ENCODE measurements at regions not wholly inside any gene's neighbourhood (a gene's known extent, or its start where the extent isn't known, plus 50 kb on each side); places are given as distances from the start of the nearest gene placed in this dataset.
"Not testable (repeated sequence)": the region's sequence is repeated elsewhere in the genome, so short reads cannot be mapped to it uniquely, and the experiment has no call there.

DNA sequence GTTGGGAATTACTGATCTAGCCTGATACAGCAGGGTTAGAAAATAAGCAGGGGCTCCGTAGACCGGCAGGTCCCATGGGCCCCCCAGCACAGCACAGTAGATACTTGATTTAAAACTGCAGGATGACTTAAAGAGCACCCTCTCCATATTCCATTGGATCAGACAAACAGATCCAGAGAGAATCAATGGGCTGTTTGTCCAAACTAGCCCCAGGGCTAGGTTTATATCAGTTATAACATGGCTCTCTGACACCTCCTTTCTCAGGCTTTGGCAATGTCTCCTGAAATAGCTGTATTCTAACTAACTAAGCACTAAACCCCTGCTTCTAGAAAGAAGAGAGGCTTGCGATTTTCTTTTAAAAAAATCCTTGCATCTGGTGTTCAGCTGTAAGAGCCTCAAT is 100.4 kb upstream of the GALNT18 start:
- no peak for DNase-seq (ENCODE audit: low read depth in 4 of 4, low spot score in 3 of 4)

- no peak for DNase-seq (ENCODE audit: low read depth in 4 of 4, low spot score in 3 of 4)
Measured at GRCh38 chr11:11718511-11718910, 96.7 kb upstream of the GALNT18 start.

DNA sequence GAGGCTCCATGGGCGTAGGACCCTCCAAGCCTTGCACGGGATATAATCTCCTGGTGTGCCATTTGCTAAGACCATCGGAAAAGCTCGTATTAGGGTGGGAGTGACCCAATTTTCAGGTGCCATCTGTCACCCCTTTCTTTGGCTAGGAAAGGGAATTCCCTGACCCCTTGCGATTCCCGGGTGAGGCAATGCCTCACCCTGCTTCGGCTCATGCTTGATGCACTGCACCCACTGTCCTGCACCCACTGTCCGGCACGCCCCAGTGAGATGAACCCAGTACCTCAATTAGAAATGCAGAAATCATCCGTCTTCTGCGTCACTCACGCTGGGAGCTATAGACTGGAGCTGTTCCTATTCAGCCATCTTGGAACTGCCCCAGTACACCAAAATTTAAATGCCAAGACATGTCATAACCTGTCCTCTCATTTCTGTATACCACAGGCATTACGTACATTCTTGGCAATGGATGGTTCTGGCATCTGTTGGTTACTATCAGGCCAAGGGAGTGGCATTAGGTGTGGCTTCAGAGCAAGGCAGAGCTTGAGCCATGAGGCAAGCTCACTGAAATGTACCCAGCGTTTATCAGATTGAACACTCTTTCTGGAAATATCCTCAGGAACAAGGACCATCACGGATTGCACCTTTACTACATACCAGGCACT is 95.4 kb upstream of the GALNT18 start:
- DNase-seq (ENCODE audit: low read depth in 4 of 4, low spot score in 3 of 4) = no peak

GRCh38 chr11:11715075-11715474 is 93.3 kb upstream of the GALNT18 start:
- DNase-seq (ENCODE audit: low read depth in 4 of 4, low spot score in 3 of 4) = not testable (repeated sequence)

GRCh38 chr11:11710556-11710955 is 88.8 kb upstream of the GALNT18 start:
- DNase-seq (ENCODE audit: low read depth in 4 of 4, low spot score in 3 of 4) = no peak

- DNase-seq (ENCODE audit: low read depth in 4 of 4, low spot score in 3 of 4) = no peak
Measured at GRCh38 chr11:11709447-11710239, 87.8 kb upstream of the GALNT18 start.

GRCh38 chr11:11708256-11708655 is 86.5 kb upstream of the GALNT18 start:
- no peak for DNase-seq (ENCODE audit: low read depth in 4 of 4, low spot score in 3 of 4)

GRCh38 chr11:11706028-11706427 is 84.2 kb upstream of the GALNT18 start:
- DNase-seq (ENCODE audit: low read depth in 4 of 4, low spot score in 3 of 4) = no peak

DNA sequence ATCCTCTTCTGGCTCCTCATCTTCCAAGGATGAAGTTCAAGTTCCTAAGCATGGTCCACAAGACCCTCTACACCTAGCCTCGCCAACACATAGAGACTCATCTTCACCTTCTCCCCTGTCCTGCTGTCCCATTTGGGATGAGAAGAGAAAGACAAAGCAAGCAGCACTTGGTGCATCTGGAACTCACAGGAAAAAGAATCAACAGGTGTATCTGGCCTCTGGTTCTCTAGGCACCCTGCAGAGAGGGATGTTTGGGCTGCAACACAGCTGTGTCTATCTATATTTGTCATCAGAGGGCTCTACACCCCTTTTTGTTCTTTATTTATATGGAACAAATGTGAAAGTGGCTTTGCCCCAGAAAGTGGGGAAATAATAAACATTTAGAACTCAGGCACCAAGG is 82.1 kb upstream of the GALNT18 start:
- no peak for DNase-seq (ENCODE audit: low read depth in 4 of 4, low spot score in 3 of 4)

DNA sequence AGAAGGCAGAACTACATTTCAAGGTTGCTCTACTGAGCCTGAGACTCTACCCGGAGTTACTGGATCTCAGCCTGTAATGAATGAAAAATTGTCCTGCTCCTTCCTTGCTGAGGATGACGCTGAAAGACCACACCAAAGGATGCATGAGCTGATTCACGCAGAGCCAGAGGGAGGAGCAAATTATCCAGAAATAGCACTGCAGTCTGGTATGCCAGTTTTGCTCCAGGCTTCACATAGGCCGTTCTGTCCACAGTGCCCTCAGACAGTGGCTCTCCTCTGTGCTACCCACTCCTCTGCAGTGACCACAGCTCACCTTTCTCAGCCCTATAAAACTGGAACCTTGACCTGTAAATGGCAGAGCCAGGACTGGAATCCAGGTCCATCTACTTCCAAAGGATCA is 79.3 kb upstream of the GALNT18 start:
- no peak for DNase-seq (ENCODE audit: low read depth in 4 of 4, low spot score in 3 of 4)

DNA sequence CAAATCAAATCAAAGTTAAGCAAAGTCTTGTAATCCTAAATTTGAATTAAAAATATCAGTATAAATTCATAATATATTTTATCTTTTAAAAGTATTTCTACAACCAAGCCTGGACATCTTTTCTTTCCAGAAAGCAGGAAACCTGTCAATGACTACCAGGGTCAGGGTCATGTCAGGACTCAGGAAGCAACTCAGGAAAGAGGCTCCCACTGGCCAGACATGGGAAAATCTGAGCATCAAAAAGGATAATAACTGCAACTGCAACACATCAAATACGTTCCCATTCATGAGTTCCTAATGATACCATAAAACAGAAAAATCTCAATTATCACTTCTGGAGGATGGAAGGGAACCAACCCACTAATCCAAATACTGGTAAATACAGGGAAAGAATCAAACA is 76.0 kb upstream of the GALNT18 start:
- DNase-seq (ENCODE audit: low read depth in 4 of 4, low spot score in 3 of 4) = no peak

DNA sequence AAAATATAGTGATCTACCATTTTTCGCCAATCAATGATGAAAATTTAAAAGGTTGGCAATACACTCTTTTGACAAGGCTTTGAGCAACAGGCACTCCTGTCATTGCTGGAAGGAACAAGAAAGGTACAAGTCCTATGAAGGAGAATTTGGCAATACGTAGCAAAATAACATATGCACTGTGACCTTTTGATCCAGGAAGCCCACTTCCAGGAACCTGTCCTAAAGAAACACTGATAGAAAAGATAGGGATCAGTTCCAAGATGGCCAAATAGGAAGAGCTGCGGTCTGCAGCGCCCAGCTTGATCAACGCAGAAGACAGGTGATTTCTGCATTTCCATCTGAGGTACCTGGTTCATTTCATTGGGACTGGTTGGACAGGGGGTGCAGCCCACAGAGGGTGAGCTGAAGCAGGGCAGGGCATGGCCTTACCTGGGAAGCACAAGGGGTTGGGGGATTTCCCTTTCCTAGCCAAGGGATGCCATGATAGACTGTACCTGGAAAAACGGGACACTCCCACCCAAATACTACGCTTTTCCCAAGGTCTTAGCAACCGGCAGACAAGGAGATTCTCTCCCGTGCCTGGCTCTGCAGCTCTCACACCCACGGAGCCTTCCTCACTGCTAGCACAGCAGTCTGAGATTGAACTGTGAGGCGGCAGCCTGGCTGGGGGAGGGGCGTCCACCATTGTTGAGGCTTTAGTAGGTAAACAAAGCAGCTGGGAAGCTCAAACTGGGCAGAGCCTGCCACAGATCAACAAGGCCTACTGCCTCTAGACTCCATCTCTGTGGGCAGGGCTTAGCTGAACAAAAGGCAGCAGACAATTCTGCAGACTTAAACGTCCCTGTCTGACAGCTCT is 69.7 kb upstream of the GALNT18 start:
- DNase-seq (ENCODE audit: low read depth in 4 of 4, low spot score in 3 of 4) = no peak

- no peak for DNase-seq (ENCODE audit: low read depth in 4 of 4, low spot score in 3 of 4)
Measured at GRCh38 chr11:11681536-11681935, 59.7 kb upstream of the GALNT18 start.

DNA sequence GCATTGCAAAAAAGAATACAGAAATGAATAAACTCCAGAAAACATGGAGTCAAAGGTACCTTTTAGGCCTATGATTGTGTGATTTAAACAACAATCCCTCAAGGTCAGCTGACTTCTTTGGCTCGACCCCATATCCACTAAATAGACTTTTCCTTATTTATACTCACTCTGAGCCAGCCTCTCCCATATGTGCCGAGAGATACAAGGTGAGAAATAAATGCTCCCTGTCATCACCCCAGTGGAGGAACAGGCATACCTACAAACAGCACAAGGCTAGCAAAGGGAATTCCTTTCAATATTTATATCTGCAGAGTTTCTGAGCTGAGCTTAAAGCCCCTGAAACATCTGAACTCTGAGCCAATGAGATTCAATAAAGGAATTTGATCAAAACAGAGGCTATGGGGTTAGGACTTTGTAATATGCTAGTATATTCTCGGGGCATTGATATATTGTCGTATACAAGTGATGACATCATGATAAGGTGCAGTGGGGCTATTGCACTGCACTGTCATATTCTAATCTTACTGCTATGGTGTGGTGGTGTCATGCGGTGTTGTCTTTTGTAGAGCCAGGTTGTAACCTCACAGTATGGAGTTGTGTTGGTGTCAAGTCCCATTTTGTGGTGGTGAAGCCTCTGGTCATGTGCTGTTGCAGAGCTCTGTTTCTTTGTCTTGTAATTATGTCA is 56.0 kb upstream of the GALNT18 start:
- no peak for DNase-seq (ENCODE audit: low read depth in 4 of 4, low spot score in 3 of 4)

DNA sequence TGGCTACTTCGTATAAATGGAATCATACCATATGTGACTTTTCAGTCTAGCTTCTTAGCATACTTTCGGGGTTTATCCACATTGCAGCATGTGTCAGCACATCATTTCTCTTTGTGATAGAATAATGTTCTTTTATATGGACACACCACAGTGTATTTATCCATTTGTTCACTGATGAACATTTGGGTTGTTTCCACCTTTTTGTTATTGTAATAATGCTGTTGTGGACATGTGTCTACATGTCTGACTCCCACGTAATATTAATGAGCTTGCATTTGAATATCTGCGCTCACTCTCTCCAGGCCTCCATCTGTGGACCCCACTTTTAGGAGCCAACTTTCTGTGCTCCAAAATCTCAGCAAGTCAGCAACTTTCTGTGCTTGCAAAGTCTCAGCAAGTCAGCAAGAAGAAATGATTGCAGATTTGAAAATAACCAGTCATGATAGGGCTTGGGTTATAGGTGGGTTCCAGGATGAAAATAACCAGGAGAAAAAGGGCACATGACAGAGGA is 53.9 kb upstream of the GALNT18 start:
- no peak for DNase-seq (ENCODE audit: low read depth in 4 of 4, low spot score in 3 of 4)

DNA sequence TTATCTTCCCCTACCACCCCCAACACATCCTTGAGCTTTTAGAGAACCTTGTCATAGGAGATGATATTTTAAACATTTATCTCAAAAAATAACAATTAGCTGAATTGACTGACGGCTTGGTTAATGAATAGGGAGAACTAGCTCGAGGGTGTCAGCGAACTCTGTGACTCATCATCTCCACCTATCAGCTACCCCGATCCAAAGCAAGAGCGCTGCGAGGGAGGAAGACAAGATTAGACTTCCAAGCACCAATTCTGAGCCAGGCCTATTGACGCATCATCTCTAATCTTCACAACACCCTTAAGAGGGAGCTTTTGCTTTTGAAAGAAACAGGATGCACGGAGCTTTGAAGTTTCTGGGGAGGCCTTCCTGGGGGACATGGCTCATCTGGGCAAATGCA is 51.0 kb upstream of the GALNT18 start:
- no peak for DNase-seq (ENCODE audit: low read depth in 4 of 4, low spot score in 3 of 4)

- no peak for DNase-seq (ENCODE audit: low read depth in 4 of 4, low spot score in 3 of 4)
Measured at GRCh38 chr11:11672101-11672500, 50.3 kb upstream of the GALNT18 start.

Data from left renal pelvis (tissue), 4 donors.